ENCODE measurements at regions not wholly inside any gene's neighbourhood (a gene's known extent, or its start where the extent isn't known, plus 50 kb on each side); places are given as distances from the start of the nearest gene placed in this dataset.

DNA sequence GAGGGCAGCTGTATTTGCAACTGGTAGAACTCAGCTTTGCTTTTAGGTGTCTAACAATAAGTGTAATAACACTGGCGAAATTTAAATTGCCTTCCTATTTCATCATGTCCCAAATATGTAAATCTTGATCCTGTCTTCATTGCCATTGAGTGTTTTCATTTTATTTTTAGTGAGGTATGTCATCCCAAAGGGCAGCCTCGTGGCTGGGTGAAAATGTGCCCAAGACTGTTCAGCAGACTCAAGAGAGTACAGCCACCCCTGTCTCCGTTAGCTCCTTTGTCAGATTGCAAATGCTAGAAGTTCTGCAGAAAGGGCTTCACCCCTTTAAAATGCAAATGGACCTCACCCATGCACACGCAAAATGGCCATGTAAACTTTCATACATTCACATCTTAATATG, 278.8 kb downstream of the RND3 start:
- TF ChIP-seq YY1 (IDR thresholded peaks at IDR 0.05; ENCODE audit: insufficient read depth, insufficient read length) = no peak
- no peak for TF ChIP-seq ZNF274 (IDR thresholded peaks at IDR 0.05; ENCODE audit: low read depth, low read length)
- TF ChIP-seq SUZ12 (IDR thresholded peaks at IDR 0.05; ENCODE audit: extremely low read depth, insufficient read depth, insufficient read length) = no peak
